ENCODE measurements at regions not wholly inside any gene's neighbourhood (a gene's known extent, or its start where the extent isn't known, plus 50 kb on each side); places are given as distances from the start of the nearest gene placed in this dataset.

DNA sequence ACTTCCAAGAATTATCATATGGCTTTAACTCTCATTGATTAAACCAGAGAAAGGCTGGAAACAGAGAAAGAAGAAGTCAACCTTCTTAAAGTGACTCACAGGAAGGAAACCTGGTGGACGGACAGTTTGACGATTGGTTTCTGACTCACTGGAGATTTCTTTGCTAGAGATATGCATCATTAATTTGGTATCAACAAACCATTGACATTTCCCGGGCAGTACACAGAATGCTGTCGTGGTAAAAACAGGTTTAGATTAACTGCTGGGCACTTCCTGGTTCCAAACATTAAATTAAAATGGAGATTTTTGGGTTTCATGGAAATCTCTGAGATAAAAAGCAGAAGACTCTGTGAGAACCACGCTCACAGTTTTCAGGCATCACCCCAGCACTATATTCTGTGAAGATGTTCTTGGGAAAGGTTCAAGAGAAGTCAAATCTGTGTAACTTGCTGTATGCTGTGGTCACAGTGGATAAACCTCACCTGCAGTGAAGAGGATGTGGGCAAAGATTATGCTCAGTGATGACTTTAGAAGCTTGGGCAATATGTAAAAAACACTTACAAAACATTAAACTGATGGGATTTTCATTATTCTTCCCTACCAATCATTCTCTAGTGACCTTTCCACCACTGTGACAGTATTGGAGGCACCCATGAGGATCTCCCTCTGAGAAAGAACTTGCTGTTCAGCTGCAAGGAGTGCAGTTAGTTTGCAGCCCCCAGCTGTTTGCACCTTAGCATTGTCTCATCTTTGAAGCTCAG, 61.1 kb upstream of the CD44 start:
- no peak for DNase-seq
- no peak overlapping the region for H3K4me3 ChIP-seq
- TF ChIP-seq, protein P1, sequence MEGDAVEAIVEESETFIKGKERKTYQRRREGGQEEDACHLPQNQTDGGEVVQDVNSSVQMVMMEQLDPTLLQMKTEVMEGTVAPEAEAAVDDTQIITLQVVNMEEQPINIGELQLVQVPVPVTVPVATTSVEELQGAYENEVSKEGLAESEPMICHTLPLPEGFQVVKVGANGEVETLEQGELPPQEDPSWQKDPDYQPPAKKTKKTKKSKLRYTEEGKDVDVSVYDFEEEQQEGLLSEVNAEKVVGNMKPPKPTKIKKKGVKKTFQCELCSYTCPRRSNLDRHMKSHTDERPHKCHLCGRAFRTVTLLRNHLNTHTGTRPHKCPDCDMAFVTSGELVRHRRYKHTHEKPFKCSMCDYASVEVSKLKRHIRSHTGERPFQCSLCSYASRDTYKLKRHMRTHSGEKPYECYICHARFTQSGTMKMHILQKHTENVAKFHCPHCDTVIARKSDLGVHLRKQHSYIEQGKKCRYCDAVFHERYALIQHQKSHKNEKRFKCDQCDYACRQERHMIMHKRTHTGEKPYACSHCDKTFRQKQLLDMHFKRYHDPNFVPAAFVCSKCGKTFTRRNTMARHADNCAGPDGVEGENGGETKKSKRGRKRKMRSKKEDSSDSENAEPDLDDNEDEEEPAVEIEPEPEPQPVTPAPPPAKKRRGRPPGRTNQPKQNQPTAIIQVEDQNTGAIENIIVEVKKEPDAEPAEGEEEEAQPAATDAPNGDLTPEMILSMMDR (IDR thresholded peaks at IDR 0.05), result no peak
- no peak for TF ChIP-seq POLR2A (IDR thresholded peaks at IDR 0.05)
- intact Hi-C loops (cut with DNase I; ENCODE audit: low total_unique reads), result no loop called here
- no peaks in the 10 kb centered on the region for H3K9me3 ChIP-seq
- H3K27me3 ChIP-seq, result no peaks in the 10 kb centered on the region
- no peaks in the 10 kb centered on the region for H3K4me1 ChIP-seq
- WGBS, 2 donors, result 76 to 83% methylated on average over 5 of the region's 5 CpGs
- no peaks in the 10 kb centered on the region for H3K36me3 ChIP-seq (ENCODE audit: low read depth, missing control alignments)
- no peak overlapping the region for H3K27ac ChIP-seq

DNA sequence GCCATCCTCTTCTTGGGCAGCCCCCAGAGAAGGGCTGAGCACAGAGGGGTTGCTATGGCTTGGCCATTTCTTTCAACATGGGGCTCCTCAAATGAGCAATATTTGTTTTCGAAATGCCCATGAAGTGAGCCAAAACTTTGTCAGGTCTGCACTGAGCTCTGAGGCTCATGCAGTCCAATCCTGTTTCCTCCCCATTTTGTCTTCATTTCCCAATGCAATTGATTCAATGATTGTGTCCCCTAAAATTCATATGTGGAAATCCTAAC, 60.6 kb upstream of the CD44 start:
- 92 to 100% methylated on average over 1 of the region's 1 CpG for WGBS, 2 donors
- Histone ChIP-seq H3K27me3 (no peaks in the 10 kb centered on the region), H3K4me1 (no peaks in the 10 kb centered on the region), H3K4me3 (no peak overlapping the region), H3K27ac (no peak overlapping the region), H3K36me3 (ENCODE audit: low read depth, missing control alignments) (no peaks in the 10 kb centered on the region), H3K9me3 (no peaks in the 10 kb centered on the region)
- no peak for TF ChIP-seq POLR2A (IDR thresholded peaks at IDR 0.05)
- TF ChIP-seq, protein P1 (IDR thresholded peaks at IDR 0.05), result no peak
- intact Hi-C loops (cut with DNase I; ENCODE audit: low total_unique reads), result no loop called here
- DNase-seq, result no peak

DNA sequence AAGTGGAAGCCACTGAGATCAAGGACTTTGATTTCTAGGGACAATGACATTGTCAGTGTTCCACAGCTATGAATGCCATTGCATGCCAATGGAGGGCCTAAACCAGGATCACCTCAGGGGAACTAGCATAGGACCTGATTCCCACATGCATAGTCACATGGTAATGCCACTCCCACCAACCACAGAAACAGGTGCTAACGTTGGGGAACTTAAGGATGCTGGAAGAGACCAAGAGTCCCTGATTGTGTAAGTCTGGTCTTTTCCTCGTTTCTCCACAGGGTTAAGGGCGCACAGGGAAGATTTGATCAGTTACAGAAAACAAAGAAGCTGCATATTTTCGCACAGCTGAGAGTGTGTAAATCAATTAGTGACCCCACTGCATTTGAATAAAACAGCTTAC, 59.4 kb upstream of the CD44 start:
- Histone ChIP-seq H3K9me3 (no peaks in the 10 kb centered on the region), H3K27ac (no peak overlapping the region), H3K4me1 (no peaks in the 10 kb centered on the region), H3K36me3 (ENCODE audit: low read depth, missing control alignments) (no peaks in the 10 kb centered on the region), H3K4me3 (no peak overlapping the region), H3K27me3 (no peaks in the 10 kb centered on the region)
- no peak for DNase-seq
- TF ChIP-seq, protein P1 (IDR thresholded peaks at IDR 0.05), result no peak
- no peak for TF ChIP-seq POLR2A (IDR thresholded peaks at IDR 0.05)
- WGBS, 2 donors, result 63 to 87% methylated on average over 4 of the region's 4 CpGs
- intact Hi-C loops (cut with DNase I; ENCODE audit: low total_unique reads), result no loop called here

DNA sequence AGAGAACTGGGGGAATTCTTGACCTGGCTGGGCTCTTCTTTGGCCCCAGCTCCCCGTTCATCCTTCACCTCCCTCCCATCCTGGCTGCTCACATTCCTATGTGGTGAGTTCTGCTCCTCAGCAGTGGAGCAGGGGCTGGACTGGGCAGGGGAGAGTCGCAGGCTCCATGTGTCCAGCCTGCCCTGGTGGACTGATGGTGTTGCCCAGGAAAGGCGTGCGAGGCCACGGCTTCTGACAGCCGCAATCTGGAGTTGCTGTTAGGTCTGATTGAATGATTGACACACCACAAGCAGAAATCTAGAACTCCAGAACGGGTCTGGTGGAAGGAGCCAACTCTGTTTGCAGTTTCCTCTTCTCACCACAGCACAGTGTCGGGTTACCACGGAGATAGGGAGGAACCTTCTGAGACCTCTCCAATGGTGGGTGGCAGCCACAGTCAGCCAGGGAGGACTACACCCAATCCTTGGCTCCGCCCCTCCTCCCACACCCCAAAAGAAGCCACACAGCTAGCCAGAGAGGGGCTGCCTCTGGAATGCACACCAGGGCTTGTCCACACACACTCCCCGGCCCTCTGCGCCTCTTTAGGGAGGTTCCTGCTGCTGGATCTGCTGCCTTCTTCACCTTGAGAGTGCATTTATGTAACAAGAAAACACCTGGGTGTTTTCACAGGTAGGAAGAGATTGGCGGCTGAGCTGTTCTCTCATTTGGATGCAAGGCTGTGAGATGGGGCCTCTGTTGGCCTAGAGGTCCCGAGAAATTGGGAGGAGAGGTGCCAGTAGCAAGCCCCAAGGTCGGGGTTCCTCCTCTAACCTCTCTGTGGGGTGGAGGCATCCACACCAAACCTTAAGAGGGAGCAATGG, 56.4 kb upstream of the CD44 start:
- peak; percentile 21 for DNase-seq
- Histone ChIP-seq H3K27me3 (no peaks in the 10 kb centered on the region), H3K4me1 (no peaks in the 10 kb centered on the region), H3K27ac (no peak overlapping the region), H3K36me3 (ENCODE audit: low read depth, missing control alignments) (no peaks in the 10 kb centered on the region), H3K4me3 (no peak overlapping the region), H3K9me3 (no peaks in the 10 kb centered on the region)
- intact Hi-C loops (cut with DNase I; ENCODE audit: low total_unique reads), result no loop called here
- TF ChIP-seq, protein P1 (IDR thresholded peaks at IDR 0.05), result no peak
- TF ChIP-seq POLR2A (IDR thresholded peaks at IDR 0.05), result no peak
- 68 to 72% methylated on average over 4 to 15 of the region's 15 CpGs for WGBS, 2 donors

DNA sequence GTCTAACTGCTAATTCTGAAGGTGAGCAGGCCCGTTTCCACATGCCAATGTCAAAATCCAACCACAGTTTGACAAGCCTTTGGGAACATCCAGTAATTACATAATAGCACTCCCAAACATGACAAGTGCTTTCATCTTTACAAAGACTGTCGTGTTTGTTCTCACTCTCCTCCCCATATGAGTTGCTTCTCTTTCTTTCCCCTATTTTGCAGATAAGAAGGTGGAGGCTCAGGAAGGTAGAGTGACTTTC, 55.9 kb upstream of the CD44 start:
- no peaks in the 10 kb centered on the region for H3K9me3 ChIP-seq
- H3K4me1 ChIP-seq, result no peaks in the 10 kb centered on the region
- H3K27me3 ChIP-seq, result no peaks in the 10 kb centered on the region
- H3K27ac ChIP-seq, result no peak overlapping the region
- no peaks in the 10 kb centered on the region for H3K36me3 ChIP-seq (ENCODE audit: low read depth, missing control alignments)
- intact Hi-C loops (cut with DNase I; ENCODE audit: low total_unique reads), result no loop called here
- no peak for DNase-seq
- TF ChIP-seq, protein P1 (IDR thresholded peaks at IDR 0.05), result no peak
- no peak for TF ChIP-seq POLR2A (IDR thresholded peaks at IDR 0.05)
- H3K4me3 ChIP-seq, result no peak overlapping the region
- WGBS, 2 donors, result 52 to 55% methylated on average over 2 of the region's 2 CpGs
